ENCODE measurements at regions not wholly inside any gene's neighbourhood (a gene's known extent, or its start where the extent isn't known, plus 50 kb on each side); places are given as distances from the start of the nearest gene placed in this dataset.

- 19% methylated on average over 3 of the region's 3 CpGs for WGBS, 2 experiments (ENCODE audit: low coverage in 1 of 2, low lambda C conversion rate in 2 of 2, missing lambda C conversion rate in 2 of 2)
- Histone ChIP-seq H3K4me3 (no peak overlapping the region), H3K36me3 (ENCODE audit: low read depth) (no peaks in the 10 kb centered on the region), H2AFZ (no peak overlapping the region), H3K79me2 (ENCODE audit: insufficient read depth) (no peaks in the 10 kb centered on the region), H3K4me1 (ENCODE audit: insufficient read depth) (no peaks in the 10 kb centered on the region), H3K9me2 (ENCODE audit: insufficient read depth) (no peaks in the 10 kb centered on the region), H3F3A (ENCODE audit: insufficient read depth) (no peaks in the 10 kb centered on the region), H3K27me3 (replicated peaks; ENCODE audit: insufficient read depth) (no peaks in the 10 kb centered on the region), H3K9ac (no peak overlapping the region), H4K20me1 (ENCODE audit: insufficient read depth) (no peaks in the 10 kb centered on the region), H3K27ac (no peak overlapping the region), H3K9me3 (ENCODE audit: low read depth) (no peaks in the 10 kb centered on the region), H3K4me2 (ENCODE audit: unreplicated experiment) (no peak overlapping the region)
- TF ChIP-seq EZH2 (IDR thresholded peaks at IDR 0.05; ENCODE audit: insufficient read depth, poor library complexity, severe bottlenecking) (no peak), EZH2phosphoT487 (IDR thresholded peaks at IDR 0.05; ENCODE audit: insufficient read depth, low read depth) (no peak)
- in situ Hi-C loops (cut with MboI), result no loop called here
- DNase-seq, result no peak
Observed at GRCh38 chr1:95941121-95941798, 707.2 kb downstream of the RWDD3 start.

- no peaks in the 10 kb centered on the region for H3F3A ChIP-seq (ENCODE audit: insufficient read depth)
- no peak overlapping the region for H2AFZ ChIP-seq
- no peaks in the 10 kb centered on the region for H4K20me1 ChIP-seq (ENCODE audit: insufficient read depth)
- no peak overlapping the region for H3K9ac ChIP-seq
- no peak for DNase-seq
- no peak overlapping the region for H3K27ac ChIP-seq
- no peaks in the 10 kb centered on the region for H3K4me1 ChIP-seq (ENCODE audit: insufficient read depth)
- TF ChIP-seq EZH2phosphoT487 (IDR thresholded peaks at IDR 0.05; ENCODE audit: insufficient read depth, low read depth) (no peak), EZH2 (IDR thresholded peaks at IDR 0.05; ENCODE audit: insufficient read depth, poor library complexity, severe bottlenecking) (no peak)
- no peaks in the 10 kb centered on the region for H3K36me3 ChIP-seq (ENCODE audit: low read depth)
- no peaks in the 10 kb centered on the region for H3K79me2 ChIP-seq (ENCODE audit: insufficient read depth)
- no peaks in the 10 kb centered on the region for H3K9me2 ChIP-seq (ENCODE audit: insufficient read depth)
- H3K4me2 ChIP-seq (ENCODE audit: unreplicated experiment), result no peak overlapping the region
- H3K9me3 ChIP-seq (ENCODE audit: low read depth), result no peaks in the 10 kb centered on the region
- H3K27me3 ChIP-seq (replicated peaks; ENCODE audit: insufficient read depth), result no peaks in the 10 kb centered on the region
- H3K4me3 ChIP-seq, result no peak overlapping the region
- in situ Hi-C loops (cut with MboI), result no loop called here
Observed at GRCh38 chr1:95948023-95948422, 714.0 kb downstream of the RWDD3 start.

GRCh38 chr1:95951371-95952102 lies 717.5 kb downstream of the RWDD3 start:
- Histone ChIP-seq H3K9ac (no peak overlapping the region), H3K36me3 (ENCODE audit: low read depth) (no peaks in the 10 kb centered on the region), H3K9me2 (ENCODE audit: insufficient read depth) (no peaks in the 10 kb centered on the region), H3K79me2 (ENCODE audit: insufficient read depth) (no peaks in the 10 kb centered on the region), H3K27ac (no peak overlapping the region), H3K4me3 (no peak overlapping the region), H4K20me1 (ENCODE audit: insufficient read depth) (no peaks in the 10 kb centered on the region), H2AFZ (no peak overlapping the region), H3F3A (ENCODE audit: insufficient read depth) (no peaks in the 10 kb centered on the region), H3K27me3 (replicated peaks; ENCODE audit: insufficient read depth) (no peaks in the 10 kb centered on the region), H3K4me1 (ENCODE audit: insufficient read depth) (no peaks in the 10 kb centered on the region), H3K4me2 (ENCODE audit: unreplicated experiment) (no peak overlapping the region), H3K9me3 (ENCODE audit: low read depth) (no peaks in the 10 kb centered on the region)
- no peak for DNase-seq
- WGBS, 2 experiments (ENCODE audit: low coverage in 1 of 2, low lambda C conversion rate in 2 of 2, missing lambda C conversion rate in 2 of 2), result 69 to 75% methylated on average over 12 of the region's 12 CpGs
- in situ Hi-C loops (cut with MboI), result no loop called here
- TF ChIP-seq EZH2 (IDR thresholded peaks at IDR 0.05; ENCODE audit: insufficient read depth, poor library complexity, severe bottlenecking) (no peak), EZH2phosphoT487 (IDR thresholded peaks at IDR 0.05; ENCODE audit: insufficient read depth, low read depth) (no peak)

GRCh38 chr1:95953015-95953414 lies 719.0 kb downstream of the RWDD3 start:
- Histone ChIP-seq H2AFZ (no peak overlapping the region), H3K9me3 (ENCODE audit: low read depth) (no peaks in the 10 kb centered on the region), H3K4me2 (ENCODE audit: unreplicated experiment) (no peak overlapping the region), H3K4me3 (no peak overlapping the region), H3K9me2 (ENCODE audit: insufficient read depth) (no peaks in the 10 kb centered on the region), H3F3A (ENCODE audit: insufficient read depth) (no peaks in the 10 kb centered on the region), H3K36me3 (ENCODE audit: low read depth) (no peaks in the 10 kb centered on the region), H3K9ac (no peak overlapping the region), H4K20me1 (ENCODE audit: insufficient read depth) (no peaks in the 10 kb centered on the region), H3K79me2 (ENCODE audit: insufficient read depth) (no peaks in the 10 kb centered on the region), H3K27me3 (replicated peaks; ENCODE audit: insufficient read depth) (no peaks in the 10 kb centered on the region), H3K4me1 (ENCODE audit: insufficient read depth) (no peaks in the 10 kb centered on the region), H3K27ac (no peak overlapping the region)
- in situ Hi-C loops (cut with MboI), result no loop called here
- 5 to 7% methylated on average over 4 of the region's 4 CpGs for WGBS, 2 experiments (ENCODE audit: low coverage in 1 of 2, low lambda C conversion rate in 2 of 2, missing lambda C conversion rate in 2 of 2)
- no peak for TF ChIP-seq EZH2 (IDR thresholded peaks at IDR 0.05; ENCODE audit: insufficient read depth, poor library complexity, severe bottlenecking)
- no peak for TF ChIP-seq EZH2phosphoT487 (IDR thresholded peaks at IDR 0.05; ENCODE audit: insufficient read depth, low read depth)
- peak; percentile 55 for DNase-seq
